BJ (cell line): ENCODE measurements at regions not wholly inside any gene's neighbourhood (a gene's known extent, or its start where the extent isn't known, plus 50 kb on each side); places are given as distances from the start of the nearest gene placed in this dataset.

Experiments used
- CTCF ChIA-PET: fragments of 350-600 bp; formaldehyde crosslinking; extraction: SDS; loops from one replicate; lab custom pipeline; 2021; ENCODE audit warnings: antibody characterized with exemption, inconsistent platforms; lab: Yijun Ruan, JAX
- POLR2A ChIA-PET: fragments of 300-600 bp; sonication (Branson Sonifier 250); formaldehyde crosslinking; extraction: SDS; loops from one replicate; lab custom pipeline; 2021; ENCODE audit warnings: antibody characterized with exemption; lab: Charles Lee
- DNase-seq: peaks from one replicate; pipeline ENCODE4 v3.0.0-alpha.2; 2011; ENCODE audit warnings: low read depth
- H3K27me3 ChIP-seq: 2 replicates; pipeline ENCODE4 v1.6.0; 2011; ENCODE audit warnings: low read length; ENCODE audit not compliant: control insufficient read depth, insufficient read depth
- H3K36me3 ChIP-seq: 2 replicates; pipeline ENCODE4 v1.5.1; 2011; ENCODE audit warnings: low read length; ENCODE audit not compliant: control insufficient read depth, insufficient read depth
- H3K4me3 ChIP-seq: 2 replicates; pipeline ENCODE4 v1.5.1; 2011; ENCODE audit warnings: low read depth, mild to moderate bottlenecking, control low read depth, low read length
- CTCF ChIP-seq: IDR thresholded peaks from 2 replicates; pipeline ENCODE4 v1.5.1; 2011; ENCODE audit warnings: low read depth, mild to moderate bottlenecking, control low read depth, inconsistent platforms, low read length, moderate library complexity; ENCODE audit not compliant: insufficient read depth

GRCh38 chr2:36027616-36028015 lies 328.0 kb upstream of the CRIM1 start:
- POLR2A ChIA-PET, result no interaction called here
- CTCF ChIA-PET, result no interaction called here

GRCh38 chr2:36013064-36013463 lies 342.5 kb upstream of the CRIM1 start:
- Histone ChIP-seq H3K36me3 (no peaks in the 10 kb centered on the region), H3K27me3 (no peaks in the 10 kb centered on the region), H3K4me3 (no peak overlapping the region)
- CTCF ChIA-PET, result no interaction called here
- DNase-seq, result no peak
- TF ChIP-seq CTCF, result no peak
- POLR2A ChIA-PET, result no interaction called here

More at GRCh38 chr2:36027616-36028015, 328.0 kb upstream of the CRIM1 start:
- DNase-seq, result no peak
- no peak for TF ChIP-seq CTCF
- no peaks in the 10 kb centered on the region for H3K27me3 ChIP-seq
- H3K36me3 ChIP-seq, result no peaks in the 10 kb centered on the region
- H3K4me3 ChIP-seq, result no peak overlapping the region

- DNase-seq, result no peak
- Histone ChIP-seq H3K4me3 (no peak overlapping the region), H3K36me3 (no peaks in the 10 kb centered on the region), H3K27me3 (no peaks in the 10 kb centered on the region)
- POLR2A ChIA-PET, result no interaction called here
- TF ChIP-seq CTCF, result no peak
- CTCF ChIA-PET, result no interaction called here
These were observed 349.1 kb upstream of the CRIM1 start for GRCh38 chr2:36006444-36006843.

- no peak for DNase-seq
- Histone ChIP-seq H3K27me3 (no peaks in the 10 kb centered on the region), H3K4me3 (no peak overlapping the region), H3K36me3 (no peaks in the 10 kb centered on the region)
- ChIA-PET POLR2A (no interaction called here), CTCF (no interaction called here)
- no peak for TF ChIP-seq CTCF
These were observed 352.6 kb upstream of the CRIM1 start for GRCh38 chr2:36002941-36003340.

GRCh38 chr2:35997488-35997887 lies 358.1 kb upstream of the CRIM1 start:
- ChIA-PET POLR2A (no interaction called here), CTCF (no interaction called here)
- Histone ChIP-seq H3K36me3 (no peaks in the 10 kb centered on the region), H3K4me3 (no peak overlapping the region), H3K27me3 (no peaks in the 10 kb centered on the region)
- DNase-seq, result no peak
- TF ChIP-seq CTCF, result no peak
